ENCODE measurements at regions not wholly inside any gene's neighbourhood (a gene's known extent, or its start where the extent isn't known, plus 50 kb on each side); places are given as distances from the start of the nearest gene placed in this dataset.

GRCh38 chr1:79113836-79114235 is 107.3 kb upstream of the ADGRL4 start:
- Histone ChIP-seq H3K27ac (no peak overlapping the region), H3K4me3 (no peak overlapping the region), H3K36me3 (ENCODE audit: low read depth, missing control alignments) (no peaks in the 10 kb centered on the region), H3K27me3 (no peaks in the 10 kb centered on the region), H3K4me1 (no peaks in the 10 kb centered on the region), H3K9me3 (no peaks in the 10 kb centered on the region)
- DNase-seq = no peak
- TF ChIP-seq CTCF (IDR thresholded peaks at IDR 0.05) (no peak), POLR2A (IDR thresholded peaks at IDR 0.05) (no peak)
- 53 to 58% methylated on average over 5 of the region's 5 CpGs for WGBS, 2 donors
- intact Hi-C loops (cut with DNase I; ENCODE audit: low total_unique reads) = no loop called here

GRCh38 chr1:79110749-79111148 is 104.2 kb upstream of the ADGRL4 start:
- Histone ChIP-seq H3K36me3 (ENCODE audit: low read depth, missing control alignments) (no peaks in the 10 kb centered on the region), H3K27me3 (no peaks in the 10 kb centered on the region), H3K4me3 (no peak overlapping the region), H3K27ac (no peak overlapping the region), H3K9me3 (no peaks in the 10 kb centered on the region), H3K4me1 (no peaks in the 10 kb centered on the region)
- intact Hi-C loops (cut with DNase I; ENCODE audit: low total_unique reads) = no loop called here
- no peak for DNase-seq
- TF ChIP-seq CTCF (IDR thresholded peaks at IDR 0.05) = no peak
- no peak for TF ChIP-seq POLR2A (IDR thresholded peaks at IDR 0.05)

GRCh38 chr1:79109445-79109844 is 102.9 kb upstream of the ADGRL4 start:
- Histone ChIP-seq H3K9me3 (no peaks in the 10 kb centered on the region), H3K4me1 (no peaks in the 10 kb centered on the region), H3K4me3 (no peak overlapping the region), H3K36me3 (ENCODE audit: low read depth, missing control alignments) (no peaks in the 10 kb centered on the region), H3K27ac (no peak overlapping the region), H3K27me3 (no peaks in the 10 kb centered on the region)
- no peak for TF ChIP-seq POLR2A (IDR thresholded peaks at IDR 0.05)
- intact Hi-C loops (cut with DNase I; ENCODE audit: low total_unique reads) = no loop called here
- WGBS, 2 donors = 100% methylated on average over 1 of the region's 1 CpG
- no peak for DNase-seq

- intact Hi-C loops (cut with DNase I; ENCODE audit: low total_unique reads) = no loop called here
These were observed 99.0 kb upstream of the ADGRL4 start for GRCh38 chr1:79105500-79105899.

GRCh38 chr1:79104617-79105016 is 98.1 kb upstream of the ADGRL4 start:
- intact Hi-C loops (cut with DNase I; ENCODE audit: low total_unique reads) = no loop called here
- H3K27ac ChIP-seq = no peak overlapping the region
- no peaks in the 10 kb centered on the region for H3K9me3 ChIP-seq
- DNase-seq = no peak
- H3K36me3 ChIP-seq (ENCODE audit: low read depth, missing control alignments) = no peaks in the 10 kb centered on the region
- H3K4me1 ChIP-seq = no peaks in the 10 kb centered on the region
- WGBS, 2 donors = 68 to 85% methylated on average over 3 of the region's 3 CpGs
- H3K4me3 ChIP-seq = no peak overlapping the region
- TF ChIP-seq CTCF (IDR thresholded peaks at IDR 0.05) (no peak), POLR2A (IDR thresholded peaks at IDR 0.05) (no peak)
- no peaks in the 10 kb centered on the region for H3K27me3 ChIP-seq

More at GRCh38 chr1:79105500-79105899, 99.0 kb upstream of the ADGRL4 start:
- Histone ChIP-seq H3K27me3 (no peaks in the 10 kb centered on the region), H3K27ac (no peak overlapping the region), H3K4me3 (no peak overlapping the region), H3K4me1 (no peaks in the 10 kb centered on the region), H3K9me3 (no peaks in the 10 kb centered on the region), H3K36me3 (ENCODE audit: low read depth, missing control alignments) (no peaks in the 10 kb centered on the region)
- TF ChIP-seq CTCF (IDR thresholded peaks at IDR 0.05) (no peak), POLR2A (IDR thresholded peaks at IDR 0.05) (no peak)
- DNase-seq = no peak
- 44 to 81% methylated on average over 2 of the region's 2 CpGs for WGBS, 2 donors
